ENCODE measurements at regions not wholly inside any gene's neighbourhood (a gene's known extent, or its start where the extent isn't known, plus 50 kb on each side); places are given as distances from the start of the nearest gene placed in this dataset.

GRCh38 chr1:68326481-68326880 is 94.2 kb upstream of the WLS start:
- Histone ChIP-seq H3K9me2 (ENCODE audit: low read depth, low read length) (no peaks in the 10 kb centered on the region), H3K79me2 (ENCODE audit: insufficient read depth, low read length) (no peaks in the 10 kb centered on the region), H3K9ac (ENCODE audit: low read length) (no peak overlapping the region), H2AFZ (ENCODE audit: low read length) (no peak overlapping the region), H3K27ac (ENCODE audit: low read depth, low read length, poor library complexity, severe bottlenecking) (no peak overlapping the region), H3K36me3 (ENCODE audit: insufficient read depth, low read length) (no peaks in the 10 kb centered on the region), H3K27me3 (ENCODE audit: insufficient read depth, low read length) (no peaks in the 10 kb centered on the region), H3K4me1 (ENCODE audit: insufficient read depth, low read length, severe bottlenecking) (no peaks in the 10 kb centered on the region), H3K4me2 (ENCODE audit: low read length) (no peak overlapping the region), H3K4me3 (ENCODE audit: low read depth, low read length, poor library complexity, severe bottlenecking) (no peak overlapping the region), H3F3A (ENCODE audit: insufficient read depth, low read length) (no peaks in the 10 kb centered on the region), H4K20me1 (ENCODE audit: insufficient read depth, low read length) (no peaks in the 10 kb centered on the region), H3K9me3 (ENCODE audit: low read length) (no peaks in the 10 kb centered on the region)
- TF ChIP-seq EZH2 (IDR thresholded peaks at IDR 0.05; ENCODE audit: borderline replicate concordance, low read length), result no peak
- TF ChIP-seq, protein P1, sequence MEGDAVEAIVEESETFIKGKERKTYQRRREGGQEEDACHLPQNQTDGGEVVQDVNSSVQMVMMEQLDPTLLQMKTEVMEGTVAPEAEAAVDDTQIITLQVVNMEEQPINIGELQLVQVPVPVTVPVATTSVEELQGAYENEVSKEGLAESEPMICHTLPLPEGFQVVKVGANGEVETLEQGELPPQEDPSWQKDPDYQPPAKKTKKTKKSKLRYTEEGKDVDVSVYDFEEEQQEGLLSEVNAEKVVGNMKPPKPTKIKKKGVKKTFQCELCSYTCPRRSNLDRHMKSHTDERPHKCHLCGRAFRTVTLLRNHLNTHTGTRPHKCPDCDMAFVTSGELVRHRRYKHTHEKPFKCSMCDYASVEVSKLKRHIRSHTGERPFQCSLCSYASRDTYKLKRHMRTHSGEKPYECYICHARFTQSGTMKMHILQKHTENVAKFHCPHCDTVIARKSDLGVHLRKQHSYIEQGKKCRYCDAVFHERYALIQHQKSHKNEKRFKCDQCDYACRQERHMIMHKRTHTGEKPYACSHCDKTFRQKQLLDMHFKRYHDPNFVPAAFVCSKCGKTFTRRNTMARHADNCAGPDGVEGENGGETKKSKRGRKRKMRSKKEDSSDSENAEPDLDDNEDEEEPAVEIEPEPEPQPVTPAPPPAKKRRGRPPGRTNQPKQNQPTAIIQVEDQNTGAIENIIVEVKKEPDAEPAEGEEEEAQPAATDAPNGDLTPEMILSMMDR (IDR thresholded peaks at IDR 0.05; ENCODE audit: low read length), result no peak

DNA sequence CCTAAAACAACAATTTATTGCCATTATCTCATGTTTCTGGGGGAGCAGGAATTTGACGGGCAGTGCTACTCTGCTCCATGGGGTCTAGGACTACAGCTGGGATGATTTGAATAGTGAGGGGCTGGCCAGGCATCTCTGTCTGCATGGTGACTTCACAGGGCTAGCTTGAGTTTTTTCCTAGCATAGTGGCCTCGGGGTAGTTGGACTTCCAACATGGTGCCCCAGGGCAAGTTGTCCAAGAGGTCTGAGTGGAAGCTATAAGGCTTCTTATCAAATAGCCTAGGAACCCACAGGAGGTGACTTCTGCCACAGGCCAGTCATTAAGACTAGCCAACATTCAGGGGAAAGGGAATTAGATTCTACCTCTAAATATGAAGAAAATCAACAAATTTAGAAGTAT is 92.0 kb upstream of the WLS start:
- no peaks in the 10 kb centered on the region for H3K9me3 ChIP-seq (ENCODE audit: low read length)
- H3K27ac ChIP-seq (ENCODE audit: low read depth, low read length, poor library complexity, severe bottlenecking), result no peak overlapping the region
- peaks cover 5% of the 10 kb centered on the region; the same call in 1 of the 2 replicates for H3K27me3 ChIP-seq (ENCODE audit: insufficient read depth, low read length)
- no peaks in the 10 kb centered on the region for H3K9me2 ChIP-seq (ENCODE audit: low read depth, low read length)
- H4K20me1 ChIP-seq (ENCODE audit: insufficient read depth, low read length), result no peaks in the 10 kb centered on the region
- no peak overlapping the region for H3K4me2 ChIP-seq (ENCODE audit: low read length)
- TF ChIP-seq, protein P1 (IDR thresholded peaks at IDR 0.05; ENCODE audit: low read length), result no peak
- no peak for TF ChIP-seq EZH2 (IDR thresholded peaks at IDR 0.05; ENCODE audit: borderline replicate concordance, low read length)
- no peak overlapping the region for H3K9ac ChIP-seq (ENCODE audit: low read length)
- H3K4me1 ChIP-seq (ENCODE audit: insufficient read depth, low read length, severe bottlenecking), result no peaks in the 10 kb centered on the region
- no peaks in the 10 kb centered on the region for H3F3A ChIP-seq (ENCODE audit: insufficient read depth, low read length)
- no peak overlapping the region for H2AFZ ChIP-seq (ENCODE audit: low read length)
- H3K79me2 ChIP-seq (ENCODE audit: insufficient read depth, low read length), result no peaks in the 10 kb centered on the region
- H3K36me3 ChIP-seq (ENCODE audit: insufficient read depth, low read length), result no peaks in the 10 kb centered on the region
- no peak overlapping the region for H3K4me3 ChIP-seq (ENCODE audit: low read depth, low read length, poor library complexity, severe bottlenecking)

DNA sequence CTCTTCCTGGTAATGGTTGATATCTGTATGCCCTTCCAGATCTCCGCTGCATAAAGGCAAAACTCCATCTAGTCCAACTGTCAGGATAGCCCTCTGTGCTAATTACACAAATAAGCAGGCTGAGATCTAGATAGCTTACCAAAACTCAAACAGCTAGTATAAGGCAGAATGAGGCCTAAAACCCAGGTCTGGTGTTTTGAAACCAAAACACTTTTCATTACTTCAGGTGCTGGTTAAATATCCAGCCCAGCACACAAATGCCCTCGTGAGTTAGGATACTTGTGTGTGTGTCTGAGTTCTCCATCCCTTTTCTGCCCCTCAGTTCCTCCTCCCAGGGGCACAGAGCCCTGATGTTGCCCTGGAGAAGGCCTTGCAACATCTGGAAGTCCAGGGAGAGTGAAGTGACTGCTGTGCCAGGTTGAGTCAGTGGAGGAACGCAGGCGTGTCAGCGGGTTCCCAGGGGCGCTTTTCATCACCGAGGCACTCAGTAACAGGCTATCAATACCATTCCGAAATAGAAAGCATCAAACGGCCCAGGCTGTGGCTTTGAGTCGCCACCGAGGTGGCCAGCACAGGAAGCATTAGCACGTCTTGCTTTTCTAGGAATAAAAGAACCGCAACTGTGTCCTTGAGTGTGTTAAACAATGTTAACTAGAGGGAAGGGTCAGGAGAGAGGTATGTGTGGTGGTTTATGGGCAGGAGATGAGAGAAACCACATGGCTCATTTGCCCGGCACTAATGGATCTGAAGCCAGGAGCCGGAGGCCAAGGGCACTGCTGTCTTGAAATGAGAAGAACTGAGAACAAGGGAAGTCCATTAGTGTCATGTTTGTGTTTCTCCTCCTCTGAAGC is 90.7 kb upstream of the WLS start:
- H2AFZ ChIP-seq (ENCODE audit: low read length), result no peak overlapping the region
- no peak overlapping the region for H3K9ac ChIP-seq (ENCODE audit: low read length)
- no peak overlapping the region for H3K4me3 ChIP-seq (ENCODE audit: low read depth, low read length, poor library complexity, severe bottlenecking)
- H3K79me2 ChIP-seq (ENCODE audit: insufficient read depth, low read length), result no peaks in the 10 kb centered on the region
- no peaks in the 10 kb centered on the region for H3K9me3 ChIP-seq (ENCODE audit: low read length)
- no peak overlapping the region for H3K27ac ChIP-seq (ENCODE audit: low read depth, low read length, poor library complexity, severe bottlenecking)
- H3K9me2 ChIP-seq (ENCODE audit: low read depth, low read length), result no peaks in the 10 kb centered on the region
- no peaks in the 10 kb centered on the region for H3F3A ChIP-seq (ENCODE audit: insufficient read depth, low read length)
- TF ChIP-seq EZH2 (IDR thresholded peaks at IDR 0.05; ENCODE audit: borderline replicate concordance, low read length), result no peak
- TF ChIP-seq, protein P1 (IDR thresholded peaks at IDR 0.05; ENCODE audit: low read length), result no peak
- no peaks in the 10 kb centered on the region for H3K36me3 ChIP-seq (ENCODE audit: insufficient read depth, low read length)
- peaks cover 5% of the 10 kb centered on the region; the same call in 1 of the 2 replicates for H3K27me3 ChIP-seq (ENCODE audit: insufficient read depth, low read length)
- no peaks in the 10 kb centered on the region for H3K4me1 ChIP-seq (ENCODE audit: insufficient read depth, low read length, severe bottlenecking)
- no peak overlapping the region for H3K4me2 ChIP-seq (ENCODE audit: low read length)
- H4K20me1 ChIP-seq (ENCODE audit: insufficient read depth, low read length), result no peaks in the 10 kb centered on the region

Data from OCI-LY1 (cell line).